ENCODE measurements at regions not wholly inside any gene's neighbourhood (a gene's known extent, or its start where the extent isn't known, plus 50 kb on each side); places are given as distances from the start of the nearest gene placed in this dataset.

DNA sequence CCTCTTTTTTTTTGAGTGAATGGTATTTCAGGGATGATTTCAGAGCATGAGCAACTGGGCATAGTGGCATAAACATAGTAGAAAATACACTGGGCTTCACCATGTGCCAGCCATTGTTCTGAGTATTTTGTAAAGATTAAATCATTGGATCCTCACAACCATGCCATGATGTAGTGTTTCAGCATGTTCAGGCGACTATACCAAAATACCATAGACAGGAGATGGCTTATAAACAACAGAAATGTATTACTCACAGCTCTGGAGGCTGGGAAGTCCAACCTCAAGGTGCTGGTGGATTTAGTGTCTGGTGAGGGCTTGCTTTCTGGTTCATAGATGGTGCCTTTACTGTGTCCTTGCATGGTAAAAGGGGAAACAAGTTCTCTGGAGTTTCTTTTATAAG is 101.5 kb upstream of the KL start:
- peaks cover 12% of the 10 kb centered on the region for H3K9me3 Mint-ChIP-seq (ENCODE audit: unreplicated experiment)
- TF ChIP-seq, protein P1, sequence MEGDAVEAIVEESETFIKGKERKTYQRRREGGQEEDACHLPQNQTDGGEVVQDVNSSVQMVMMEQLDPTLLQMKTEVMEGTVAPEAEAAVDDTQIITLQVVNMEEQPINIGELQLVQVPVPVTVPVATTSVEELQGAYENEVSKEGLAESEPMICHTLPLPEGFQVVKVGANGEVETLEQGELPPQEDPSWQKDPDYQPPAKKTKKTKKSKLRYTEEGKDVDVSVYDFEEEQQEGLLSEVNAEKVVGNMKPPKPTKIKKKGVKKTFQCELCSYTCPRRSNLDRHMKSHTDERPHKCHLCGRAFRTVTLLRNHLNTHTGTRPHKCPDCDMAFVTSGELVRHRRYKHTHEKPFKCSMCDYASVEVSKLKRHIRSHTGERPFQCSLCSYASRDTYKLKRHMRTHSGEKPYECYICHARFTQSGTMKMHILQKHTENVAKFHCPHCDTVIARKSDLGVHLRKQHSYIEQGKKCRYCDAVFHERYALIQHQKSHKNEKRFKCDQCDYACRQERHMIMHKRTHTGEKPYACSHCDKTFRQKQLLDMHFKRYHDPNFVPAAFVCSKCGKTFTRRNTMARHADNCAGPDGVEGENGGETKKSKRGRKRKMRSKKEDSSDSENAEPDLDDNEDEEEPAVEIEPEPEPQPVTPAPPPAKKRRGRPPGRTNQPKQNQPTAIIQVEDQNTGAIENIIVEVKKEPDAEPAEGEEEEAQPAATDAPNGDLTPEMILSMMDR (IDR thresholded peaks at IDR 0.05; ENCODE audit: unreplicated experiment): no peak
- POLR2A ChIA-PET: no interaction called here
- intact Hi-C loops (cut with micrococcal nuclease): no loop called here
- CTCF ChIA-PET: interaction anchor here (0.6 kb wide), 2 partner anchors 311 to 911 kb away, joined by 3 to 5 read pairs; no protein-coding TSS in a partner anchor
- H3K4me1 Mint-ChIP-seq (ENCODE audit: insufficient read depth, unreplicated experiment): no peaks in the 10 kb centered on the region
- BruUV-seq (replicated peaks): no TSS peak
- no peaks in the 10 kb centered on the region for H3K36me3 Mint-ChIP-seq (ENCODE audit: insufficient read depth, unreplicated experiment)
- no peak for DNase-seq (ENCODE audit: unreplicated experiment)
- H3K27me3 Mint-ChIP-seq (ENCODE audit: insufficient read depth, unreplicated experiment): no peaks in the 10 kb centered on the region
- H3K4me3 Mint-ChIP-seq (ENCODE audit: unreplicated experiment): no peak overlapping the region
- H3K27ac Mint-ChIP-seq (ENCODE audit: low read depth, unreplicated experiment): no peak overlapping the region

DNA sequence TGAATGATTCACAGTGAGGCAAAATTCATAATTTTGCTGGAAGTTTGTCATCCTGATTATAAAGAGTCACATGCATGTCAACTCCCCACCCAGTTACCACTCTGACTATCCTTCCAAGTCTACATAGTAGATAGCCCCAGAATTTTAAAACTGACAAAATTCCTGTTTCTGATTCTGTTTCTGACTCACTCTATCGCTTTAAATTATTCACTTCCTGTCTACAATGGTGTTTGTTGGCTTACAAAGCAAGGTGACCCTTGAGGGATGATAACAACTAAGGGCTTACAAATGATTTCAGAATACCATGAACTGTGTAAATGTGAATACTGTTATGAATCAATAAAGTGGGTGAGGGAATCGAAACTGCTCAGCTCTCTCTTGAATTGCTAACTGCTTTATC is 98.7 kb upstream of the KL start:
- intact Hi-C loops (cut with micrococcal nuclease): no loop called here
- H3K4me3 Mint-ChIP-seq (ENCODE audit: unreplicated experiment): no peak overlapping the region
- POLR2A ChIA-PET: no interaction called here

DNA sequence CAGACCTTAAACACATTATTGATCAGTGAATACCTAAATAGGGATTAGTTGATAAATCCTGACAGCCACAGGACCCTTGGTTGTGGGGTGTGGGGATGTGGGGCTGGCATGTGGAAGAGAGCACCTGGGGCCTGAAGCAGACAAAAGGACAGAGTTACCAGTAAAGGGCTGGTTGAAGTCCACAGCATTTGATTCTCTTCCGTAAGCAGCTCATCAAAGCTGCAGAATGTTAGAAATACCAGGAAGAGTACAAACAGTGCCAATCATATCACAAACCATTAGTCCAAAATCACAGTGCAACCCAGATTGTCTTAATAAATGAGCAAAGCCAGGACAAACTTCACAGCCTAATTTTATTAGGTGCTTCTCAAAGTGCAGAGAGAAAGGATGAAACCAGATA is 92.5 kb upstream of the KL start:
- POLR2A ChIA-PET: interaction anchor here (0.5 kb wide), 1 partner anchor 61 kb away, joined by 3 read pairs; no protein-coding TSS in a partner anchor
- TF ChIP-seq, protein P1 (IDR thresholded peaks at IDR 0.05; ENCODE audit: unreplicated experiment): no peak
- H3K9me3 Mint-ChIP-seq (ENCODE audit: unreplicated experiment): no peaks in the 10 kb centered on the region

More for the DNA sequence above, 98.7 kb upstream of the KL start:
- Mint-ChIP-seq H3K36me3 (ENCODE audit: insufficient read depth, unreplicated experiment) (no peaks in the 10 kb centered on the region), H3K27me3 (ENCODE audit: insufficient read depth, unreplicated experiment) (no peaks in the 10 kb centered on the region), H3K4me1 (ENCODE audit: insufficient read depth, unreplicated experiment) (no peaks in the 10 kb centered on the region), H3K9me3 (ENCODE audit: unreplicated experiment) (peaks cover 12% of the 10 kb centered on the region), H3K27ac (ENCODE audit: low read depth, unreplicated experiment) (no peak overlapping the region)
- no TSS peak for BruUV-seq (replicated peaks)
- TF ChIP-seq, protein P1 (IDR thresholded peaks at IDR 0.05; ENCODE audit: unreplicated experiment): no peak
- CTCF ChIA-PET: interaction anchor here (0.6 to 1.1 kb wide), 2 partner anchors 89 to 249 kb away, joined by 3 to 4 read pairs; no protein-coding TSS in a partner anchor
- no peak for DNase-seq (ENCODE audit: unreplicated experiment)

DNA sequence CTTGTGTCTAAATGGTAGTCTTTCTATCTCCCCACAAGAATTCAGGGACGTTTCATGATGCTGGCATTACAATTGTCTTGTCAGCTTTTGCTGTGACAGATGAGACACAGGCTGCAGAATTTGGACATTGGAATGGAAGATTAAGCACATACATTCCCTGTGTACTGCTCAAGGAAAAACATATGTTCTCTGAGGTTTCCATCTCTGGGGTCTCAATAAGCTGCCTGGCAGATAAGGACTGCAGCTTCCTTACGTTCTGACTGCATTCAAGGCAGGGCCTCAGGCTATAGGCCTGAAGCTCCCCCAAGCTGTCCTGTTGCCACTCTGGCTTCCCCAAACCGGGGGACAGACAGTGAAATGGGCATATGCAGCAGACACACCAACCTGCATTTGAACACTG is 91.3 kb upstream of the KL start:
- TF ChIP-seq, protein P1 (IDR thresholded peaks at IDR 0.05; ENCODE audit: unreplicated experiment): no peak
- H3K4me3 Mint-ChIP-seq (ENCODE audit: unreplicated experiment): no peak overlapping the region
- no TSS peak for BruUV-seq (replicated peaks)
- intact Hi-C loops (cut with micrococcal nuclease): no loop called here
- ChIA-PET CTCF (interaction anchor here (0.6 kb wide), 1 partner anchor 12 kb away, joined by 3 read pairs; no protein-coding TSS in a partner anchor), POLR2A (interaction anchor here (0.6 kb wide), 1 partner anchor 212 kb away, joined by 3 read pairs; no protein-coding TSS in a partner anchor)
- H3K9me3 Mint-ChIP-seq (ENCODE audit: unreplicated experiment): no peaks in the 10 kb centered on the region
- H3K27ac Mint-ChIP-seq (ENCODE audit: low read depth, unreplicated experiment): no peak overlapping the region
- no peaks in the 10 kb centered on the region for H3K27me3 Mint-ChIP-seq (ENCODE audit: insufficient read depth, unreplicated experiment)
- H3K36me3 Mint-ChIP-seq (ENCODE audit: insufficient read depth, unreplicated experiment): no peaks in the 10 kb centered on the region
- no peak for DNase-seq (ENCODE audit: unreplicated experiment)
- H3K4me1 Mint-ChIP-seq (ENCODE audit: insufficient read depth, unreplicated experiment): no peaks in the 10 kb centered on the region

More for the DNA sequence above, 92.5 kb upstream of the KL start:
- Mint-ChIP-seq H3K4me3 (ENCODE audit: unreplicated experiment) (no peak overlapping the region), H3K4me1 (ENCODE audit: insufficient read depth, unreplicated experiment) (no peaks in the 10 kb centered on the region), H3K27me3 (ENCODE audit: insufficient read depth, unreplicated experiment) (no peaks in the 10 kb centered on the region), H3K27ac (ENCODE audit: low read depth, unreplicated experiment) (no peak overlapping the region), H3K36me3 (ENCODE audit: insufficient read depth, unreplicated experiment) (no peaks in the 10 kb centered on the region)
- no peak for DNase-seq (ENCODE audit: unreplicated experiment)
- BruUV-seq (replicated peaks): no TSS peak
- intact Hi-C loops (cut with micrococcal nuclease): no loop called here
- CTCF ChIA-PET: no interaction called here

Measured in MCF 10A (cell line).